HG03342 (cell line): ENCODE measurements at regions not wholly inside any gene's neighbourhood (a gene's known extent, or its start where the extent isn't known, plus 50 kb on each side); places are given as distances from the start of the nearest gene placed in this dataset.

ENCODE experiments used
- ATAC-seq: cut with Tn5 transposase; IDR thresholded peaks from one replicate; pipeline ENCODE4 v1.9.1; 2021; ENCODE audit warnings: mild to moderate bottlenecking, moderate library complexity; ENCODE audit not compliant: unreplicated experiment

GRCh38 chr3:170732660-170733245 is 137.2 kb downstream of the RPL22L1 start:
- ATAC-seq: no peak

GRCh38 chr3:170731281-170731680 is 138.7 kb downstream of the RPL22L1 start:
- ATAC-seq: no peak

- no peak for ATAC-seq
Observed at GRCh38 chr3:170730071-170730812, 139.8 kb downstream of the RPL22L1 start.

- no peak for ATAC-seq
Observed at GRCh38 chr3:170728181-170728580, 141.8 kb downstream of the RPL22L1 start.

- ATAC-seq: no peak
Observed at GRCh38 chr3:170727754-170728153, 141.9 kb upstream of the SLC7A14 start.

- no peak for ATAC-seq
Observed at GRCh38 chr3:170726976-170727661, 141.2 kb upstream of the SLC7A14 start.

GRCh38 chr3:170725285-170725731 is 139.4 kb upstream of the SLC7A14 start:
- ATAC-seq: no peak

- no peak for ATAC-seq
Observed at GRCh38 chr3:170724599-170725280, 138.9 kb upstream of the SLC7A14 start.

- no peak for ATAC-seq
Observed at GRCh38 chr3:170723241-170723640, 137.4 kb upstream of the SLC7A14 start.

GRCh38 chr3:170721563-170721962 is 135.7 kb upstream of the SLC7A14 start:
- ATAC-seq: no peak

GRCh38 chr3:170719300-170719699 is 133.4 kb upstream of the SLC7A14 start:
- ATAC-seq: no peak

- ATAC-seq: no peak
Observed at GRCh38 chr3:170718848-170719247, 133.0 kb upstream of the SLC7A14 start.

- no peak for ATAC-seq
Observed at GRCh38 chr3:170717410-170718402, 131.8 kb upstream of the SLC7A14 start.

- ATAC-seq: no peak
Observed at GRCh38 chr3:170716172-170716805, 130.4 kb upstream of the SLC7A14 start.

- no peak for ATAC-seq
Observed at GRCh38 chr3:170714562-170715535, 129.0 kb upstream of the SLC7A14 start.

GRCh38 chr3:170714122-170714521 is 128.2 kb upstream of the SLC7A14 start:
- ATAC-seq: no peak

GRCh38 chr3:170713653-170714052 is 127.8 kb upstream of the SLC7A14 start:
- ATAC-seq: no peak

- ATAC-seq: no peak
Observed at GRCh38 chr3:170712798-170713197, 126.9 kb upstream of the SLC7A14 start.

GRCh38 chr3:170712336-170712735 is 126.5 kb upstream of the SLC7A14 start:
- no peak for ATAC-seq
